Stimulated activated CD4-positive, alpha-beta T cell treated with anti-CD3 and anti-CD28 coated beads, Interleukin-15, amount 100 ng/mL, for 48 hours (primary cell): ENCODE measurements at regions not wholly inside any gene's neighbourhood (a gene's known extent, or its start where the extent isn't known, plus 50 kb on each side); places are given as distances from the start of the nearest gene placed in this dataset.

Source experiments
- DNase-seq, 2 donors: peaks; one replicate each; pipeline ENCODE4 v3.0.0-alpha.2; 2020; ENCODE audit warnings: low read depth in 2 of 2

- no peak for DNase-seq
Observed at GRCh38 chrX:124524852-124525251, 178.5 kb downstream of the SH2D1A start.

- DNase-seq, result no peak
Observed at GRCh38 chrX:124529786-124530185, 183.4 kb downstream of the SH2D1A start.

- no peak for DNase-seq
Observed at GRCh38 chrX:124530803-124531202, 184.4 kb downstream of the SH2D1A start.

GRCh38 chrX:124534536-124534935 lies 188.2 kb downstream of the SH2D1A start:
- no peak for DNase-seq

GRCh38 chrX:124540474-124540873 lies 194.1 kb downstream of the SH2D1A start:
- no peak for DNase-seq

- DNase-seq, result no peak
Observed at GRCh38 chrX:124548571-124548970, 202.2 kb downstream of the SH2D1A start.

GRCh38 chrX:124555036-124555595 lies 208.8 kb downstream of the SH2D1A start:
- DNase-seq, result no peak

GRCh38 chrX:124557976-124558375 lies 211.6 kb downstream of the SH2D1A start:
- DNase-seq, result no peak

- DNase-seq, result no peak
Observed at GRCh38 chrX:124573468-124573867, 227.1 kb downstream of the SH2D1A start.

- no peak for DNase-seq
Observed at GRCh38 chrX:124592744-124593143, 246.4 kb downstream of the SH2D1A start.

GRCh38 chrX:124594017-124594651 lies 247.8 kb downstream of the SH2D1A start:
- no peak for DNase-seq

GRCh38 chrX:124605511-124605910 lies 259.1 kb downstream of the SH2D1A start:
- DNase-seq, result no peak

- no peak for DNase-seq
Observed at GRCh38 chrX:124606724-124607123, 260.4 kb downstream of the SH2D1A start.

- no peak for DNase-seq
Observed at GRCh38 chrX:124619710-124620109, 273.3 kb downstream of the SH2D1A start.

GRCh38 chrX:124634363-124634762 lies 288.0 kb downstream of the SH2D1A start:
- no peak for DNase-seq

- DNase-seq, result no peak
Observed at GRCh38 chrX:124641737-124642491, 295.6 kb downstream of the SH2D1A start.

GRCh38 chrX:124646403-124646802 lies 300.0 kb downstream of the SH2D1A start:
- DNase-seq, result no peak

- no peak for DNase-seq
Observed at GRCh38 chrX:124651031-124651430, 304.7 kb downstream of the SH2D1A start.

GRCh38 chrX:124665621-124666400 lies 319.4 kb downstream of the SH2D1A start:
- no peak for DNase-seq

- no peak for DNase-seq
Observed at GRCh38 chrX:124679199-124679598, 332.8 kb downstream of the SH2D1A start.

GRCh38 chrX:124680287-124680686 lies 333.9 kb downstream of the SH2D1A start:
- no peak for DNase-seq

GRCh38 chrX:124690495-124690894 lies 344.1 kb downstream of the SH2D1A start:
- no peak for DNase-seq
